ENCODE measurements at regions not wholly inside any gene's neighbourhood (a gene's known extent, or its start where the extent isn't known, plus 50 kb on each side); places are given as distances from the start of the nearest gene placed in this dataset.
"Not testable (repeated sequence)": the region's sequence is repeated elsewhere in the genome, so short reads cannot be mapped to it uniquely, and the experiment has no call there.

- intact Hi-C loops (cut with micrococcal nuclease); ATAC-seq; DNase-seq: not testable (repeated sequence)
These were observed 80.3 kb downstream of the ZNF474 start for GRCh38 chr5:122209601-122210000.

- ATAC-seq (no peak), DNase-seq (no peak)
- intact Hi-C loops (cut with micrococcal nuclease), result no loop called here
These were observed 89.4 kb downstream of the ZNF474 start for GRCh38 chr5:122218778-122219177.

GRCh38 chr5:122219436-122220166 is 90.3 kb downstream of the ZNF474 start:
- DNase-seq (peak; percentile 21), ATAC-seq (peak; percentile 57)
- intact Hi-C loops (cut with micrococcal nuclease), result no loop called here

GRCh38 chr5:122220511-122220910 is 91.2 kb downstream of the ZNF474 start:
- intact Hi-C loops (cut with micrococcal nuclease), result no loop called here
- peak; percentile 66 for ATAC-seq
- no peak for DNase-seq

- ATAC-seq, result no peak
- intact Hi-C loops (cut with micrococcal nuclease), result no loop called here
These were observed 90.2 kb upstream of the SNCAIP start for GRCh38 chr5:122221857-122222256.

GRCh38 chr5:122222580-122222979 is 89.5 kb upstream of the SNCAIP start:
- intact Hi-C loops (cut with micrococcal nuclease), result no loop called here
- no peak for ATAC-seq
- DNase-seq, result no peak

More at GRCh38 chr5:122221857-122222256, 90.2 kb upstream of the SNCAIP start:
- DNase-seq, result no peak

- DNase-seq, result no peak
- no peak for ATAC-seq
- intact Hi-C loops (cut with micrococcal nuclease), result no loop called here
These were observed 83.2 kb upstream of the SNCAIP start for GRCh38 chr5:122228728-122229392.

- intact Hi-C loops (cut with micrococcal nuclease), result no loop called here
- DNase-seq, result no peak
- no peak for ATAC-seq
These were observed 82.5 kb upstream of the SNCAIP start for GRCh38 chr5:122229551-122229950.

- intact Hi-C loops (cut with micrococcal nuclease), result no loop called here
- ATAC-seq, result no peak
- DNase-seq, result no peak
These were observed 75.6 kb upstream of the SNCAIP start for GRCh38 chr5:122236270-122237040.

GRCh38 chr5:122237906-122238305 is 74.1 kb upstream of the SNCAIP start:
- no peak for ATAC-seq
- DNase-seq, result no peak
- intact Hi-C loops (cut with micrococcal nuclease), result no loop called here

GRCh38 chr5:122252319-122252718 is 59.7 kb upstream of the SNCAIP start:
- DNase-seq (no peak), ATAC-seq (no peak)
- intact Hi-C loops (cut with micrococcal nuclease), result no loop called here

GRCh38 chr5:122253794-122254193 is 58.2 kb upstream of the SNCAIP start:
- no peak for ATAC-seq
- intact Hi-C loops (cut with micrococcal nuclease), result no loop called here
- DNase-seq, result no peak

- intact Hi-C loops (cut with micrococcal nuclease), result no loop called here
- no peak for DNase-seq
- ATAC-seq, result no peak
These were observed 55.6 kb upstream of the SNCAIP start for GRCh38 chr5:122256388-122256787.

GRCh38 chr5:122257000-122257399 is 55.0 kb upstream of the SNCAIP start:
- DNase-seq (no peak), ATAC-seq (no peak)
- intact Hi-C loops (cut with micrococcal nuclease), result no loop called here

- intact Hi-C loops (cut with micrococcal nuclease), result no loop called here
- DNase-seq, result no peak
- no peak for ATAC-seq
These were observed 53.8 kb upstream of the SNCAIP start for GRCh38 chr5:122258241-122258640.

GRCh38 chr5:122258840-122259239 is 53.2 kb upstream of the SNCAIP start:
- DNase-seq, result no peak
- no peak for ATAC-seq
- intact Hi-C loops (cut with micrococcal nuclease), result no loop called here

GRCh38 chr5:122259995-122260394 is 52.0 kb upstream of the SNCAIP start:
- intact Hi-C loops (cut with micrococcal nuclease), result no loop called here
- no peak for ATAC-seq
- no peak for DNase-seq

GRCh38 chr5:122262103-122262502 is 49.9 kb upstream of the SNCAIP start:
- ATAC-seq (no peak), DNase-seq (no peak)
- intact Hi-C loops (cut with micrococcal nuclease), result no loop called here
